B cell (primary cell): ENCODE measurements at regions not wholly inside any gene's neighbourhood (a gene's known extent, or its start where the extent isn't known, plus 50 kb on each side); places are given as distances from the start of the nearest gene placed in this dataset.

Experiments
- ATAC-seq: fragments of 200-7000 bp; cut with Tn5 transposase; one replicate; pipeline ENCODE4 v1.10.0; 2021; ENCODE audit warnings: low read depth, mild to moderate bottlenecking, moderate number of reproducible peaks, moderate library complexity
- CTCF ChIA-PET: fragments of 350-600 bp; sonication (Branson Sonifier 250); formaldehyde crosslinking; loops from one replicate; lab custom pipeline; 2021; ENCODE audit warnings: antibody characterized with exemption, inconsistent platforms; lab: Charles Lee
- POLR2A ChIA-PET: fragments of 350-600 bp; sonication (Branson Sonifier 250); formaldehyde crosslinking; loops from one replicate; lab custom pipeline; 2021; ENCODE audit warnings: antibody characterized with exemption; lab: Charles Lee
- DNase-seq: peaks from one replicate; pipeline ENCODE4 v3.0.0; 2013
- H2AFZ ChIP-seq: 2 replicates; pipeline ENCODE4 v1.6.1; 2012; ENCODE audit warnings: mild to moderate bottlenecking, low read depth, low read length; ENCODE audit not compliant: insufficient read depth, poor library complexity, severe bottlenecking
- H3K27ac ChIP-seq, 2 donors: 1 replicate in 1 of 2; 2 replicates in 1 of 2; pipeline ENCODE4 v1.5.1; 2012 to 2013; ENCODE audit warnings: low read length in 2 of 2, mild to moderate bottlenecking in 2 of 2, moderate library complexity in 1 of 2
- H3K27me3 ChIP-seq, 4 experiments: fragments of 200-600 bp in 1 of 4; sonication (generic) in 1 of 4; replicated peaks in 1 of 4; 1 replicate in 2 of 4; 2 replicates in 2 of 4; pipeline versions ENCODE4 v1.6.1 to v1.7.0; 2013 to 2016; ENCODE audit warnings: low read length in 3 of 4, mild to moderate bottlenecking in 2 of 4, mixed read lengths in 1 of 4, moderate library complexity in 1 of 4; ENCODE audit not compliant: insufficient read depth in 4 of 4, control insufficient read depth in 3 of 4; ENCODE audit errors: control extremely low read depth in 1 of 4
- H3K36me3 ChIP-seq, 2 experiments: replicated peaks in 1 of 2; 1 replicate in 1 of 2; 2 replicates in 1 of 2; pipeline versions ENCODE4 v1.6.1 to v1.7.1; 2013; ENCODE audit warnings: low read length in 1 of 2; ENCODE audit not compliant: insufficient read depth in 2 of 2, control insufficient read depth in 1 of 2; ENCODE audit errors: control extremely low read depth in 1 of 2, extremely low read depth in 1 of 2
- H3K4me1 ChIP-seq, 2 donors: fragments of 200-600 bp in 1 of 2; sonication (generic) in 1 of 2; 1 replicate in 1 of 2; 2 replicates in 1 of 2; pipeline versions ENCODE4 v1.5.1 to v1.6.1; 2013 to 2017; ENCODE audit warnings: low read length in 2 of 2; ENCODE audit not compliant: control insufficient read depth in 2 of 2, insufficient read depth in 2 of 2
- H3K4me2 ChIP-seq: replicated peaks from 2 replicates; pipeline ENCODE3; 2012; ENCODE audit warnings: mild to moderate bottlenecking, low read depth, low read length; ENCODE audit not compliant: poor library complexity, severe bottlenecking
- H3K4me3 ChIP-seq, 5 experiments: fragments of 200-600 bp in 1 of 5; sonication (generic) in 1 of 5; 1 replicate in 3 of 5; 2 replicates in 2 of 5; pipeline versions ENCODE4 v1.5.1 to v1.7.0; 2011 to 2016; ENCODE audit warnings: low read length in 4 of 5, mild to moderate bottlenecking in 4 of 5, low read depth in 2 of 5, control low read depth in 1 of 5, moderate library complexity in 1 of 5; ENCODE audit not compliant: insufficient read depth in 1 of 5; ENCODE audit errors: control extremely low read depth in 1 of 5, extremely low read depth in 1 of 5
- H3K79me2 ChIP-seq: fragments of 200-600 bp; sonication (generic); one replicate; pipeline ENCODE4 v1.6.0; 2016; ENCODE audit warnings: low read length; ENCODE audit not compliant: control insufficient read depth, insufficient read depth
- H3K9ac ChIP-seq: fragments of 200-600 bp; sonication (generic); 2 replicates; pipeline ENCODE4 v1.6.1; 2017; ENCODE audit warnings: mild to moderate bottlenecking, low read length, moderate library complexity
- H3K9me3 ChIP-seq, 3 donors: one replicate each; pipeline versions ENCODE4 v1.6.1 to v1.7.1; 2013; ENCODE audit warnings: low read length in 2 of 3; ENCODE audit not compliant: control insufficient read depth in 2 of 3, insufficient read depth in 1 of 3; ENCODE audit errors: control extremely low read depth in 1 of 3
- H4K20me1 ChIP-seq: 2 replicates; pipeline ENCODE4 v1.6.0; 2012; ENCODE audit warnings: mild to moderate bottlenecking, low read length; ENCODE audit not compliant: insufficient read depth, control insufficient read depth, poor library complexity, severe bottlenecking
- H3K27ac Mint-ChIP-seq: one replicate; pipeline ENCODE4 v1.8.0; 2021; ENCODE audit warnings: mixed read lengths
- H3K27me3 Mint-ChIP-seq: one replicate; pipeline ENCODE4 v1.8.0; 2021; ENCODE audit warnings: mixed read lengths
- H3K4me1 Mint-ChIP-seq: one replicate; pipeline ENCODE4 v1.8.0; 2021; ENCODE audit warnings: mixed read lengths
- H3K4me3 Mint-ChIP-seq: one replicate; pipeline ENCODE4 v1.8.0; 2021; ENCODE audit warnings: mixed read lengths
- H3K9me3 Mint-ChIP-seq: one replicate; pipeline ENCODE4 v1.8.0; 2022; ENCODE audit warnings: mixed read lengths; ENCODE audit not compliant: insufficient read depth
- CTCF ChIP-seq: fragments of 200-600 bp; IDR thresholded peaks from one replicate; pipeline ENCODE4 v1.8.0; 2022; ENCODE audit warnings: antibody characterized with exemption, mild to moderate bottlenecking
- EZH2 ChIP-seq: IDR thresholded peaks from 2 replicates; pipeline ENCODE4 v1.6.1; 2012; ENCODE audit warnings: borderline replicate concordance, low read depth, mild to moderate bottlenecking, moderate library complexity, low read length; ENCODE audit not compliant: insufficient read depth, poor library complexity, severe bottlenecking
- WGBS: methylation state at CpG from one replicate; pipeline ENCODE4 v1.1.5; 2013; ENCODE audit warnings: missing lambda C conversion rate; ENCODE audit not compliant: insufficient coverage; 5-methylcytosine and 5-hydroxymethylcytosine counted together
- intact Hi-C: fragments of 100-400 bp; cut with micrococcal nuclease; formaldehyde crosslinking; loops from one replicate; pipeline ENCODE4 v1.10.0; 2022

GRCh38 chr1:218969006-218969405 lies 204.7 kb upstream of the LYPLAL1 start:
- no peaks in the 10 kb centered on the region for H3K9me3 ChIP-seq
- no peaks in the 10 kb centered on the region for H3K27me3 Mint-ChIP-seq

GRCh38 chr1:218970397-218970990 lies 203.2 kb upstream of the LYPLAL1 start:
- intact Hi-C loops, result no loop called here
- DNase-seq (no peak), ATAC-seq (no peak)
- Histone ChIP-seq H3K4me2 (no peak overlapping the region), H3K36me3 (no peaks in the 10 kb centered on the region), H3K9me3 (no peaks in the 10 kb centered on the region), H3K4me1 (no peaks in the 10 kb centered on the region), H3K27me3 (no peaks in the 10 kb centered on the region), H3K27ac (no peak overlapping the region), H3K79me2 (no peaks in the 10 kb centered on the region), H3K4me3 (no peak overlapping the region), H2AFZ (no peak overlapping the region), H3K9ac (no peak overlapping the region), H4K20me1 (no peaks in the 10 kb centered on the region)
- Mint-ChIP-seq H3K9me3 (no peaks in the 10 kb centered on the region), H3K27me3 (peaks cover 3% of the 10 kb centered on the region), H3K27ac (no peak overlapping the region), H3K4me1 (no peaks in the 10 kb centered on the region), H3K4me3 (no peak overlapping the region)
- POLR2A ChIA-PET, result no interaction called here
- TF ChIP-seq CTCF, result no peak
- TF ChIP-seq EZH2, result no peak
- 56% methylated on average over 2 of the region's 6 CpGs for WGBS
- CTCF ChIA-PET, result no interaction called here

More at GRCh38 chr1:218969006-218969405, 204.7 kb upstream of the LYPLAL1 start:
- DNase-seq (no peak), ATAC-seq (no peak)
- H3K4me1 ChIP-seq, result no peaks in the 10 kb centered on the region
- no peaks in the 10 kb centered on the region for H3K36me3 ChIP-seq
- no CpG with 5 or more reads among the region's 1 CpG for WGBS
- Mint-ChIP-seq H3K4me3 (no peak overlapping the region), H3K4me1 (no peaks in the 10 kb centered on the region), H3K9me3 (no peaks in the 10 kb centered on the region), H3K27ac (no peak overlapping the region)
- H3K4me2 ChIP-seq, result no peak overlapping the region
- no peak overlapping the region for H2AFZ ChIP-seq
- ChIA-PET POLR2A (no interaction called here), CTCF (interaction anchor here (0.6 kb wide), 1 partner anchor 589 kb away, joined by 3 read pairs; no protein-coding TSS in a partner anchor)
- TF ChIP-seq EZH2 (no peak), CTCF (no peak)
- H4K20me1 ChIP-seq, result no peaks in the 10 kb centered on the region
- H3K4me3 ChIP-seq, result no peak overlapping the region
- H3K27ac ChIP-seq, result no peak overlapping the region
- no peak overlapping the region for H3K9ac ChIP-seq
- intact Hi-C loops, result no loop called here
- H3K79me2 ChIP-seq, result no peaks in the 10 kb centered on the region
- H3K27me3 ChIP-seq, result no peaks in the 10 kb centered on the region
